ENCODE measurements at regions not wholly inside any gene's neighbourhood (a gene's known extent, or its start where the extent isn't known, plus 50 kb on each side); places are given as distances from the start of the nearest gene placed in this dataset.

- CTCF ChIA-PET = no interaction called here
- DNase-seq (ENCODE audit: low read depth, low spot score) = no peak
- POLR2A ChIA-PET = no interaction called here
- no peak for TF ChIP-seq CTCF (IDR thresholded peaks at IDR 0.05; ENCODE audit: insufficient read depth, low read length, missing control alignments)
- no peak overlapping the region for H3K4me3 ChIP-seq (ENCODE audit: low read depth, low read length)
These were observed 208.5 kb upstream of the SPOPL start for GRCh38 chr2:138293045-138293444.

GRCh38 chr2:138293549-138293948, 208.0 kb upstream of the SPOPL start:
- POLR2A ChIA-PET = no interaction called here
- CTCF ChIA-PET = no interaction called here
- TF ChIP-seq CTCF (IDR thresholded peaks at IDR 0.05; ENCODE audit: insufficient read depth, low read length, missing control alignments) = no peak
- DNase-seq (ENCODE audit: low read depth, low spot score) = no peak
- H3K4me3 ChIP-seq (ENCODE audit: low read depth, low read length) = no peak overlapping the region

DNA sequence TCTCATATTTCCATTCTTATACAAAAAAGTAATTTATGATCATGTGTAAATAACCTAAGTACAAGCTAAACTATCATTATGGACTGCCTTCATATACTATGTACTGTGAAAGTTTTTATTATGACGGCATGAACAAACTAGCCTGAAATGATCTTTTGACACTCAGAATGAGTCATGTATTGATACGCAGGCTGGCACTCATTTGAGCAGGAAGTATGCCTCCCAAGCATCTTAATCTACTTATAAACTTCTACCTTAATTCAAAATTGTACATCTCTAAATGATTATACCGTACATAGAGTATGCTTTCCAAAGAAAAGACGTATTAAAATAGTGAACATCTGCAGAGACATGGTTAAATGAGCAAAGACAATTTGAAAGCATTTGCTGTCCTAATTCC, 207.1 kb upstream of the SPOPL start:
- CTCF ChIA-PET = no interaction called here
- no peak for DNase-seq (ENCODE audit: low read depth, low spot score)
- POLR2A ChIA-PET = no interaction called here
- H3K4me3 ChIP-seq (ENCODE audit: low read depth, low read length) = no peak overlapping the region
- TF ChIP-seq CTCF (IDR thresholded peaks at IDR 0.05; ENCODE audit: insufficient read depth, low read length, missing control alignments) = no peak

- no peak for DNase-seq (ENCODE audit: low read depth, low spot score)
- ChIA-PET POLR2A (no interaction called here), CTCF (no interaction called here)
- no peak overlapping the region for H3K4me3 ChIP-seq (ENCODE audit: low read depth, low read length)
- TF ChIP-seq CTCF (IDR thresholded peaks at IDR 0.05; ENCODE audit: insufficient read depth, low read length, missing control alignments) = no peak
These were observed 205.2 kb upstream of the SPOPL start for GRCh38 chr2:138296365-138296764.

GRCh38 chr2:138298120-138298814, 203.3 kb upstream of the SPOPL start:
- no peak for TF ChIP-seq CTCF (IDR thresholded peaks at IDR 0.05; ENCODE audit: insufficient read depth, low read length, missing control alignments)
- POLR2A ChIA-PET = no interaction called here
- no peak overlapping the region for H3K4me3 ChIP-seq (ENCODE audit: low read depth, low read length)
- CTCF ChIA-PET = no interaction called here
- DNase-seq (ENCODE audit: low read depth, low spot score) = no peak

- DNase-seq (ENCODE audit: low read depth, low spot score) = no peak
- POLR2A ChIA-PET = no interaction called here
- CTCF ChIA-PET = no interaction called here
- H3K4me3 ChIP-seq (ENCODE audit: low read depth, low read length) = no peak overlapping the region
- no peak for TF ChIP-seq CTCF (IDR thresholded peaks at IDR 0.05; ENCODE audit: insufficient read depth, low read length, missing control alignments)
These were observed 202.7 kb upstream of the SPOPL start for GRCh38 chr2:138298900-138299299.
